ENCODE measurements at regions not wholly inside any gene's neighbourhood (a gene's known extent, or its start where the extent isn't known, plus 50 kb on each side); places are given as distances from the start of the nearest gene placed in this dataset.

- TF ChIP-seq GATA3 (IDR thresholded peaks at IDR 0.05; ENCODE audit: low read depth, low read length) = no peak
- TF ChIP-seq GATA2 (IDR thresholded peaks at IDR 0.05; ENCODE audit: low read depth, low read length) = no peak
Measured at GRCh38 chr5:81901586-81901985, 70.2 kb upstream of the ATG10 start.
